A673 (cell line): ENCODE measurements at regions not wholly inside any gene's neighbourhood (a gene's known extent, or its start where the extent isn't known, plus 50 kb on each side); places are given as distances from the start of the nearest gene placed in this dataset.

Source experiments
- BruUV-seq: library from RNA; stranded (reverse); fragments of 400-500 nt; replicated peaks from 2 replicates; lab custom pipeline; 2021; lab: Mats Ljungman, UMichigan
- CTCF ChIA-PET: fragments of 300-600 bp; sonication (Branson Sonifier 250); formaldehyde crosslinking; loops from one replicate; lab custom pipeline; 2022; ENCODE audit warnings: antibody characterized with exemption; lab: Charles Lee
- POLR2A ChIA-PET: fragments of 300-600 bp; sonication (Branson Sonifier 250); formaldehyde crosslinking; loops from one replicate; lab custom pipeline; 2022; ENCODE audit warnings: antibody characterized with exemption; ENCODE audit not compliant: low non-redundant PET; lab: Charles Lee
- DNase-seq: peaks from one replicate; pipeline ENCODE4 v3.0.0-alpha.2; 2015; ENCODE audit warnings: low spot score
- H3K27ac ChIP-seq: fragments of 200-600 bp; sonication (generic); 2 replicates; pipeline ENCODE4 v1.5.1; 2016; ENCODE audit warnings: mixed run types, low read depth, mild to moderate bottlenecking, mixed read lengths, antibody characterized with exemption, low read length; ENCODE audit not compliant: poor library complexity, severe bottlenecking
- H3K27me3 ChIP-seq: fragments of 200-600 bp; sonication (generic); replicated peaks from 2 replicates; pipeline ENCODE4 v1.6.1; 2017; ENCODE audit warnings: mixed run types, low read depth, mild to moderate bottlenecking, mixed read lengths, antibody characterized with exemption, low read length; ENCODE audit not compliant: insufficient read depth, poor library complexity
- H3K36me3 ChIP-seq: fragments of 200-600 bp; sonication (generic); 2 replicates; pipeline ENCODE4 v1.6.1; 2016; ENCODE audit warnings: mixed run types, mild to moderate bottlenecking, mixed read lengths, antibody characterized with exemption, low read length; ENCODE audit not compliant: insufficient read depth, poor library complexity, severe bottlenecking
- H3K4me1 ChIP-seq: fragments of 200-600 bp; sonication (generic); 2 replicates; pipeline ENCODE4 v1.6.1; 2017; ENCODE audit warnings: mixed run types, mild to moderate bottlenecking, mixed read lengths, antibody characterized with exemption, low read length; ENCODE audit not compliant: insufficient read depth, poor library complexity, severe bottlenecking
- H3K4me3 ChIP-seq: fragments of 200-600 bp; sonication (generic); 2 replicates; pipeline ENCODE4 v1.5.1; 2016; ENCODE audit warnings: low read depth, mixed run types, mild to moderate bottlenecking, mixed read lengths, low read length; ENCODE audit not compliant: poor library complexity, severe bottlenecking
- H3K9me3 ChIP-seq: fragments of 200-600 bp; sonication (generic); 2 replicates; pipeline ENCODE4 v1.6.1; 2016; ENCODE audit warnings: mixed run types, low read depth, mild to moderate bottlenecking, mixed read lengths, antibody characterized with exemption, low read length; ENCODE audit not compliant: poor library complexity, severe bottlenecking
- CTCF ChIP-seq: fragments of 300-800, 200-600 bp; sonication (generic); conservative IDR thresholded peaks from 2 replicates; pipeline ENCODE4 v1.5.1; 2017; ENCODE audit warnings: low read depth, mild to moderate bottlenecking, antibody characterized with exemption, low read length, moderate library complexity, mixed read lengths
- EZH2 ChIP-seq: fragments of 200-600 bp; sonication (generic); IDR thresholded peaks from 2 replicates; pipeline ENCODE4 v1.6.1; 2017; ENCODE audit warnings: borderline replicate concordance, low read depth, mild to moderate bottlenecking, mixed read lengths, antibody characterized with exemption, low read length; ENCODE audit not compliant: poor library complexity, severe bottlenecking
- intact Hi-C: fragments of 100-400 bp; cut with micrococcal nuclease; formaldehyde crosslinking; loops from one replicate; pipeline ENCODE4 v1.10.0; 2022; ENCODE audit not compliant: unreplicated experiment

DNA sequence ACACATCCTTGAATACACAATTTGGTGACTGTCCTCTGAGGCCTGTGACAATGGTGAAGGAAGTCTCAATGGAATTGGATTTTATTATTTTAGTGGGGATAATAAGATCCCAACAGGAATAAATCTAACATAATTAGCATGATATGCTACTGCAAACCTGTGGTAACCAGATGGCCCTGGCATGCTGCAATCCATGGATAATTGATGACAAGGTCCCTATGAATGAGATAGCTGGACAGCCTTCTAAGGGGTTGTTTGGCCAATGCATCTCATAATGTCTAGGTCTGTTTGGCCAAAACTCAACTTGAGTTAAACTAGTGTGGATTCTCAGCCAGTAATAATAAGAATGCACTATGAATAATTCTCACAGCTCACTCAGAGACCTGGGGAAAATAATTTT is 145.3 kb upstream of the GALNTL6 start:
- DNase-seq, result no peak
- H3K27ac ChIP-seq, result no peak overlapping the region
- no peaks in the 10 kb centered on the region for H3K27me3 ChIP-seq
- POLR2A ChIA-PET, result no interaction called here
- no peak overlapping the region for H3K4me3 ChIP-seq
- H3K9me3 ChIP-seq, result no peaks in the 10 kb centered on the region
- TF ChIP-seq EZH2, result no peak
- TF ChIP-seq CTCF, result no peak
- CTCF ChIA-PET, result no interaction called here
- H3K36me3 ChIP-seq, result no peaks in the 10 kb centered on the region
- no TSS peak for BruUV-seq
- H3K4me1 ChIP-seq, result no peaks in the 10 kb centered on the region
- intact Hi-C loops, result no loop called here

DNA sequence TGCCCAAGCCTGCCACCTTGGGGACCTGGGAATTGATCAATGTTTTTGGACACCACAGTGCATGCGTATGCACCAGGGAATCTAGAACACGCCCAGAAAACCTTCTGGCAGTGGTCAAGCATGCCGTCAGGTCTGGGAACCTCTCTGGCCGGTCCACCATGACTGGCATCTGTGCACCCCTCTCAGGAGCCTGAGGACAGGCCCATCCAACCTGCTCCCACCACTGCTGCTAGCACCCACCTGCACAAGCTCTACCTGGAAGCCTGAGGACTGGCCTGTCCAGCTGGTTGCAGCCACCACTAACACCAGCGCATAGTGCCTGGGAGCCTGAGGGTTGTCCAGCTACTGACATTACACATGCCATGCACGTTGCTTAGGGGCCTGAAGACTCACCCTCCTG is 162.1 kb upstream of the GALNTL6 start:
- TF ChIP-seq EZH2 (no peak), CTCF (no peak)
- intact Hi-C loops, result no loop called here
- CTCF ChIA-PET, result no interaction called here

DNA sequence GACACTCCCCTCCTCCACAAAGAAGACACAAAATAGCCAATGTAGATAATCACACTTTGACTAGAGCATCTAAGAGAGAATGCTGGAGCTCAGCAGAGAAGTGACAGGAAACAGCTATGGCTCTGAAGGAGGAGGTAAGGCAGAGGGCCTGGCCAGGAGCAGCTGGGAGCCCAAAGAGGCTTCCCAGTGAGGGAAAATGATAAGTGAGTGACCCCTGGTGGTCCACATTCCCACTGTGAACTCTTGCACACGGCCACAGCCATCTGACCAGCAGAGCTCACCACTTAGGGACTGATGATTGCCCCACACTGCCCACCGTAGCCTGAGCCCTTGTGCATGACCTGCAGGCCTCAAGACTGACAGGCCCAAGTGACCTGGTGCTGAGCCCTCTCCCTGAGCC is 162.7 kb upstream of the GALNTL6 start:
- ChIA-PET POLR2A (no interaction called here), CTCF (no interaction called here)
- DNase-seq, result no peak
- Histone ChIP-seq H3K4me3 (no peak overlapping the region), H3K36me3 (no peaks in the 10 kb centered on the region), H3K9me3 (no peaks in the 10 kb centered on the region), H3K4me1 (no peaks in the 10 kb centered on the region), H3K27me3 (no peaks in the 10 kb centered on the region), H3K27ac (no peak overlapping the region)
- BruUV-seq, result no TSS peak
- TF ChIP-seq CTCF (no peak), EZH2 (no peak)
- intact Hi-C loops, result no loop called here

More for the DNA sequence above, 162.1 kb upstream of the GALNTL6 start:
- DNase-seq, result no peak
- Histone ChIP-seq H3K9me3 (no peaks in the 10 kb centered on the region), H3K36me3 (no peaks in the 10 kb centered on the region), H3K27me3 (no peaks in the 10 kb centered on the region), H3K4me3 (no peak overlapping the region), H3K4me1 (no peaks in the 10 kb centered on the region), H3K27ac (no peak overlapping the region)
- BruUV-seq, result no TSS peak
- POLR2A ChIA-PET, result no interaction called here
